SKM-1 treated with dmso at 0.1 percent for 144 hours (cell line): ENCODE measurements at regions not wholly inside any gene's neighbourhood (a gene's known extent, or its start where the extent isn't known, plus 50 kb on each side); places are given as distances from the start of the nearest gene placed in this dataset.
"Not testable (repeated sequence)": the region's sequence is repeated elsewhere in the genome, so short reads cannot be mapped to it uniquely, and the experiment has no call there.

Experiments used
- DNase-seq: peaks from one replicate; lab custom pipeline; 2025; ENCODE audit not compliant: unreplicated experiment; lab: John Stamatoyannopoulos, UW

- DNase-seq: no peak
These were observed 140.0 kb downstream of the NDUFA12 start for GRCh38 chr12:94863321-94864035.

- DNase-seq: no peak
These were observed 141.1 kb downstream of the NDUFA12 start for GRCh38 chr12:94862421-94862820.

- DNase-seq: no peak
These were observed 147.2 kb downstream of the NDUFA12 start for GRCh38 chr12:94856324-94856723.

- DNase-seq: no peak
These were observed 147.6 kb downstream of the NDUFA12 start for GRCh38 chr12:94855853-94856252.

GRCh38 chr12:94851396-94852028 is 152.0 kb downstream of the NDUFA12 start:
- no peak for DNase-seq

GRCh38 chr12:94849411-94849976 is 154.0 kb downstream of the NDUFA12 start:
- no peak for DNase-seq

- no peak for DNase-seq
These were observed 154.5 kb downstream of the NDUFA12 start for GRCh38 chr12:94848966-94849365.

- no peak for DNase-seq
These were observed 158.4 kb downstream of the NDUFA12 start for GRCh38 chr12:94845110-94845509.

- DNase-seq: no peak
These were observed 159.0 kb downstream of the NDUFA12 start for GRCh38 chr12:94844452-94844851.

- no peak for DNase-seq
These were observed 161.4 kb downstream of the NDUFA12 start for GRCh38 chr12:94841904-94842610.

- no peak for DNase-seq
These were observed 162.3 kb downstream of the NDUFA12 start for GRCh38 chr12:94841177-94841576.

- no peak for DNase-seq
These were observed 164.2 kb downstream of the NDUFA12 start for GRCh38 chr12:94839347-94839746.

GRCh38 chr12:94836952-94837670 is 166.4 kb downstream of the NDUFA12 start:
- not testable (repeated sequence) for DNase-seq

GRCh38 chr12:94834036-94834625 is 169.4 kb downstream of the NDUFA12 start:
- DNase-seq: no peak

GRCh38 chr12:94832780-94833681 is 170.5 kb downstream of the NDUFA12 start:
- no peak for DNase-seq

GRCh38 chr12:94832105-94832504 is 171.4 kb downstream of the NDUFA12 start:
- DNase-seq: no peak

GRCh38 chr12:94831081-94831751 is 172.3 kb downstream of the NDUFA12 start:
- DNase-seq: peak; percentile 34

GRCh38 chr12:94829552-94829951 is 173.9 kb downstream of the NDUFA12 start:
- DNase-seq: no peak

- DNase-seq: no peak
These were observed 168.7 kb upstream of the TMCC3 start for GRCh38 chr12:94819011-94819410.
